Thymus (tissue), 11 donors: ENCODE measurements at regions not wholly inside any gene's neighbourhood (a gene's known extent, or its start where the extent isn't known, plus 50 kb on each side); places are given as distances from the start of the nearest gene placed in this dataset.

ENCODE experiments used
- DNase-seq, 9 donors: peaks; one replicate each; pipeline ENCODE4 v3.0.0-alpha.2; 2013; ENCODE audit warnings: low spot score in 9 of 9, low read depth in 6 of 9, missing footprints in 1 of 9
- H3K27ac ChIP-seq, 2 donors: one replicate each; pipeline ENCODE4 v1.5.1; 2013; ENCODE audit warnings: control low read depth in 1 of 2, low read depth in 1 of 2, low read length in 1 of 2, mild to moderate bottlenecking in 1 of 2, moderate library complexity in 1 of 2
- H3K27me3 ChIP-seq, 2 donors: one replicate each; pipeline ENCODE4 v1.5.1; 2013; ENCODE audit warnings: low read length in 1 of 2; ENCODE audit not compliant: control insufficient read depth in 2 of 2, insufficient read depth in 1 of 2
- H3K36me3 ChIP-seq, 2 donors: one replicate each; pipeline ENCODE4 v1.5.1; 2013; ENCODE audit warnings: low read length in 1 of 2, mild to moderate bottlenecking in 1 of 2, moderate library complexity in 1 of 2; ENCODE audit not compliant: control insufficient read depth in 2 of 2, insufficient read depth in 2 of 2
- H3K4me1 ChIP-seq, 2 donors: one replicate each; pipeline ENCODE4 v1.5.1; 2013; ENCODE audit warnings: low read length in 2 of 2; ENCODE audit not compliant: control insufficient read depth in 2 of 2, insufficient read depth in 2 of 2
- H3K4me3 ChIP-seq, 2 donors: one replicate each; pipeline ENCODE4 v1.5.1; 2013; ENCODE audit warnings: low read length in 2 of 2, control low read depth in 1 of 2, mild to moderate bottlenecking in 1 of 2
- H3K9me3 ChIP-seq, 2 donors: one replicate each; pipeline ENCODE4 v1.5.1; 2013; ENCODE audit warnings: low read length in 1 of 2, mild to moderate bottlenecking in 1 of 2; ENCODE audit not compliant: control insufficient read depth in 2 of 2, insufficient read depth in 1 of 2
- WGBS: extraction: QIAGEN DNeasy Blood & Tissue Kit; methylation state at CpG from one replicate; pipeline ENCODE4 v1.1.7; 2013; 5-methylcytosine and 5-hydroxymethylcytosine counted together
- donor health status: healthy.

GRCh38 chr1:208923946-208924720 is 659.4 kb upstream of the CAMK1G start:
- no peak overlapping the region for H3K27ac ChIP-seq
- H3K9me3 ChIP-seq = no peaks in the 10 kb centered on the region
- no peaks in the 10 kb centered on the region for H3K36me3 ChIP-seq
- DNase-seq = peak in 2 of 9 donors; percentile 6 to 10
- H3K4me3 ChIP-seq = no peak overlapping the region
- WGBS = 23% methylated on average over 6 of the region's 6 CpGs
- H3K4me1 ChIP-seq = peaks cover 0 to 3% of the 10 kb centered on the region in 2 donors
- H3K27me3 ChIP-seq = no peaks in the 10 kb centered on the region

- 71% methylated on average over 5 of the region's 5 CpGs for WGBS
- Histone ChIP-seq H3K9me3 (no peaks in the 10 kb centered on the region), H3K27ac (no peak overlapping the region), H3K4me3 (no peak overlapping the region), H3K4me1 (peaks cover 0 to 3% of the 10 kb centered on the region in 2 donors), H3K36me3 (no peaks in the 10 kb centered on the region), H3K27me3 (no peaks in the 10 kb centered on the region)
- DNase-seq = no peak
These were observed 658.6 kb upstream of the CAMK1G start for GRCh38 chr1:208924928-208925327.

- Histone ChIP-seq H3K27ac (no peak overlapping the region), H3K4me3 (no peak overlapping the region), H3K4me1 (peaks cover 0 to 3% of the 10 kb centered on the region in 2 donors), H3K27me3 (no peaks in the 10 kb centered on the region), H3K9me3 (no peaks in the 10 kb centered on the region), H3K36me3 (no peaks in the 10 kb centered on the region)
- no peak for DNase-seq
- WGBS = 89% methylated on average over 5 of the region's 5 CpGs
These were observed 655.0 kb upstream of the CAMK1G start for GRCh38 chr1:208928349-208929010.

- DNase-seq = no peak
- Histone ChIP-seq H3K27ac (no peak overlapping the region), H3K36me3 (no peaks in the 10 kb centered on the region), H3K4me1 (peaks cover 0 to 2% of the 10 kb centered on the region in 2 donors), H3K27me3 (no peaks in the 10 kb centered on the region), H3K4me3 (no peak overlapping the region), H3K9me3 (no peaks in the 10 kb centered on the region)
- 87% methylated on average over 3 of the region's 3 CpGs for WGBS
These were observed 653.9 kb upstream of the CAMK1G start for GRCh38 chr1:208929575-208929974.

- Histone ChIP-seq H3K4me1 (no peaks in the 10 kb centered on the region), H3K36me3 (no peaks in the 10 kb centered on the region), H3K4me3 (no peak overlapping the region), H3K27me3 (no peaks in the 10 kb centered on the region), H3K9me3 (no peaks in the 10 kb centered on the region), H3K27ac (no peak overlapping the region)
- 96% methylated on average over 3 of the region's 3 CpGs for WGBS
- no peak for DNase-seq
These were observed 651.6 kb upstream of the CAMK1G start for GRCh38 chr1:208931936-208932335.

- no peaks in the 10 kb centered on the region for H3K9me3 ChIP-seq
- no peak for DNase-seq
- no peaks in the 10 kb centered on the region for H3K36me3 ChIP-seq
- H3K27ac ChIP-seq = no peak overlapping the region
- 95% methylated on average over 3 of the region's 3 CpGs for WGBS
- H3K27me3 ChIP-seq = no peaks in the 10 kb centered on the region
- H3K4me1 ChIP-seq = no peaks in the 10 kb centered on the region
- no peak overlapping the region for H3K4me3 ChIP-seq
These were observed 649.5 kb upstream of the CAMK1G start for GRCh38 chr1:208933984-208934525.

- no peak overlapping the region for H3K27ac ChIP-seq
- WGBS = 91% methylated on average over 6 of the region's 6 CpGs
- H3K4me3 ChIP-seq = no peak overlapping the region
- H3K9me3 ChIP-seq = no peaks in the 10 kb centered on the region
- no peaks in the 10 kb centered on the region for H3K27me3 ChIP-seq
- H3K36me3 ChIP-seq = no peaks in the 10 kb centered on the region
- no peak for DNase-seq
- no peaks in the 10 kb centered on the region for H3K4me1 ChIP-seq
These were observed 648.6 kb upstream of the CAMK1G start for GRCh38 chr1:208934933-208935332.

GRCh38 chr1:208935517-208936187 is 647.9 kb upstream of the CAMK1G start:
- Histone ChIP-seq H3K4me3 (no peak overlapping the region), H3K4me1 (no peaks in the 10 kb centered on the region), H3K36me3 (no peaks in the 10 kb centered on the region), H3K27ac (no peak overlapping the region), H3K9me3 (no peaks in the 10 kb centered on the region), H3K27me3 (no peaks in the 10 kb centered on the region)
- DNase-seq = no peak
- 88% methylated on average over 3 of the region's 3 CpGs for WGBS

GRCh38 chr1:208939537-208940085 is 643.9 kb upstream of the CAMK1G start:
- Histone ChIP-seq H3K36me3 (no peaks in the 10 kb centered on the region), H3K27me3 (no peaks in the 10 kb centered on the region), H3K4me1 (no peaks in the 10 kb centered on the region), H3K4me3 (no peak overlapping the region), H3K27ac (no peak overlapping the region), H3K9me3 (no peaks in the 10 kb centered on the region)
- DNase-seq = no peak
- WGBS = 92% methylated on average over 1 of the region's 1 CpG
